GM12865 (cell line): ENCODE measurements at regions not wholly inside any gene's neighbourhood (a gene's known extent, or its start where the extent isn't known, plus 50 kb on each side); places are given as distances from the start of the nearest gene placed in this dataset.

Experiments used
- DNase-seq: peaks from one replicate; pipeline ENCODE4 v3.0.0; 2010; ENCODE audit warnings: low read depth
- H3K4me3 ChIP-seq: 2 replicates; pipeline ENCODE4 v1.5.1; 2011; ENCODE audit warnings: mild to moderate bottlenecking, low read depth, low read length, control low read depth
- CTCF ChIP-seq: IDR thresholded peaks from 2 replicates; pipeline ENCODE4 v1.5.1; 2011; ENCODE audit warnings: low read length, control low read depth, low read depth, inconsistent platforms; ENCODE audit not compliant: insufficient read depth; ENCODE audit errors: missing control alignments

- no peak for TF ChIP-seq CTCF
- no peak overlapping the region for H3K4me3 ChIP-seq
- DNase-seq: no peak
These were observed 753.2 kb downstream of the ARAP2 start for GRCh38 chr4:35491093-35491492.

DNA sequence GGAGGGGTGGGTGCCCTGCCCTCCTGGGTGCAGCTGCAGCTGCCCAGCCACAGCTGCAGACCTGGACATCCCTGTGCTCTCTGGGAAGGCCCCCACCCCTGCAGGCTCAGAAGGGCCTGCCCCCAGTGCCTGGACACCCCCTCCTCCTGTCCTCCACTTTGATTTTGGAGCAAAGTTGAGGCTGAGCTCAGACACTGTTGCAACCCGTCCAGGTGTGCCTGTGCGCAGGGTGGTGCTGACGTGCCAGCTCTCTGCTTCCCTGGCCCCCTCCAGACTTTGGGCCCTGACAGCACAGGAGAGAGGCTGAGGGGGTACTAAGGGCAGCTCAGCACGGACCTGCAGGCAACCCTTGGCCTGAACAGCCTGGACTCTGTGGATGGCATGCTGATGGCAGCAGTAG is 750.3 kb downstream of the ARAP2 start:
- H3K4me3 ChIP-seq: no peak overlapping the region
- no peak for DNase-seq
- TF ChIP-seq CTCF: no peak

- H3K4me3 ChIP-seq: no peak overlapping the region
- no peak for TF ChIP-seq CTCF
- no peak for DNase-seq
These were observed 749.4 kb downstream of the ARAP2 start for GRCh38 chr4:35494955-35495354.

- no peak overlapping the region for H3K4me3 ChIP-seq
- TF ChIP-seq CTCF: no peak
- peak; percentile 6 for DNase-seq
These were observed 743.5 kb downstream of the ARAP2 start for GRCh38 chr4:35500812-35501211.

DNA sequence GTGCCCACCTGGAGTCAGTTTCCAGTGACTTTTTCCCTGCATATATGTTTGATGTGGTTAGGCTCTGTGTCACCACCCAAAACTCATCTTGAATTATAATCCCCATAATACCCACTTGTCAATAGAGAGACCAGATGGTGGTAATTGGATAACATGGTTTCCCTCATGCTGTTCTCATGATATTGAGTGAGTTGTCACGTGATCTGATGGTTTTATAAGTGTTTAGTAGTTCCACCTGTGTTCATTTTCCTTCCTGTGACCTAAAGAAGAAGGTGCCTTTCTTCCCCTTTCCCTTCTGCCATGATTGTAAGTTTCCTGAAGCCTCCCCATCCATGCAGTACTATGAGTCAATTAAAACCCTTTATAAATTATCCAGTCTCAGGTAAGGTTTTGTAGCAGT is 740.9 kb downstream of the ARAP2 start:
- no peak for DNase-seq

GRCh38 chr4:35506161-35506560 is 738.2 kb downstream of the ARAP2 start:
- DNase-seq: no peak

More for the DNA sequence above, 740.9 kb downstream of the ARAP2 start:
- TF ChIP-seq CTCF: no peak
- no peak overlapping the region for H3K4me3 ChIP-seq

More at GRCh38 chr4:35506161-35506560, 738.2 kb downstream of the ARAP2 start:
- TF ChIP-seq CTCF: no peak
- H3K4me3 ChIP-seq: no peak overlapping the region
